Gastrocnemius medialis (tissue), 4 donors: ENCODE measurements at regions not wholly inside any gene's neighbourhood (a gene's known extent, or its start where the extent isn't known, plus 50 kb on each side); places are given as distances from the start of the nearest gene placed in this dataset.

ENCODE experiments used
- POLR2A ChIP-seq, 2 donors: fragments of 450-650 bp; IDR thresholded peaks; one replicate each; pipeline ENCODE4 v1.6.1; 2017; ENCODE audit warnings: antibody characterized with exemption in 2 of 2, mild to moderate bottlenecking in 2 of 2, moderate library complexity in 2 of 2
- TF ChIP-seq, protein P1 (sequence below), 5 experiments: fragments of 450-650 bp in 3 of 5; fragments of 200-600 bp in 2 of 5; sonication (generic) in 2 of 5; IDR thresholded peaks in 4 of 5; conservative IDR thresholded peaks in 1 of 5; 1 replicate in 4 of 5; 2 replicates in 1 of 5; pipeline ENCODE4 v1.5.1; 2016 to 2019; ENCODE audit warnings: antibody characterized with exemption in 5 of 5, mild to moderate bottlenecking in 3 of 5, moderate library complexity in 3 of 5

DNA sequence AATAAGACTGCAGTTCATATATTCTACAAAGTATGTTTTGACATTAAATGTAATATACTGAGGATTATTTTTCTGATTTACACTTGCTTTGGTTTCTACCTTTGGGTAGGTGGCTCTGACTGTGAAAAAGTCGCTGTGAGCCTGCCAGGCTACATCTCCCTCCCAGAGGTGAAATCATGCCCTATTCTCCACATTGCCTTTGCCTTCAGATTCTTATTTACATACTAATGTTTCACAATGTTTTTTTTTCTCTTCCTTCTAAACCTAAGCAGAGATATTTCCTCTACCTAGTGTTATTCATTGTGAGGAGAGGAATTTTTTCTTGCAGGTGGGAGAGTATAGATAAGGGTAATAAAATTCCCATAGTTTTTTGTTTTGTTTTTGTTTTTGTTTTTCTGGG, 111.5 kb upstream of the ANTXRL start:
- no peak for TF ChIP-seq POLR2A (IDR thresholded peaks at IDR 0.05)
- TF ChIP-seq, protein P1, sequence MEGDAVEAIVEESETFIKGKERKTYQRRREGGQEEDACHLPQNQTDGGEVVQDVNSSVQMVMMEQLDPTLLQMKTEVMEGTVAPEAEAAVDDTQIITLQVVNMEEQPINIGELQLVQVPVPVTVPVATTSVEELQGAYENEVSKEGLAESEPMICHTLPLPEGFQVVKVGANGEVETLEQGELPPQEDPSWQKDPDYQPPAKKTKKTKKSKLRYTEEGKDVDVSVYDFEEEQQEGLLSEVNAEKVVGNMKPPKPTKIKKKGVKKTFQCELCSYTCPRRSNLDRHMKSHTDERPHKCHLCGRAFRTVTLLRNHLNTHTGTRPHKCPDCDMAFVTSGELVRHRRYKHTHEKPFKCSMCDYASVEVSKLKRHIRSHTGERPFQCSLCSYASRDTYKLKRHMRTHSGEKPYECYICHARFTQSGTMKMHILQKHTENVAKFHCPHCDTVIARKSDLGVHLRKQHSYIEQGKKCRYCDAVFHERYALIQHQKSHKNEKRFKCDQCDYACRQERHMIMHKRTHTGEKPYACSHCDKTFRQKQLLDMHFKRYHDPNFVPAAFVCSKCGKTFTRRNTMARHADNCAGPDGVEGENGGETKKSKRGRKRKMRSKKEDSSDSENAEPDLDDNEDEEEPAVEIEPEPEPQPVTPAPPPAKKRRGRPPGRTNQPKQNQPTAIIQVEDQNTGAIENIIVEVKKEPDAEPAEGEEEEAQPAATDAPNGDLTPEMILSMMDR (IDR thresholded peaks at IDR 0.05 in 4 of 5, conservative IDR thresholded peaks at IDR 0.05 in 1 of 5) = no peak
